ENCODE measurements at regions not wholly inside any gene's neighbourhood (a gene's known extent, or its start where the extent isn't known, plus 50 kb on each side); places are given as distances from the start of the nearest gene placed in this dataset.
"Not testable (repeated sequence)": the region's sequence is repeated elsewhere in the genome, so short reads cannot be mapped to it uniquely, and the experiment has no call there.

GRCh38 chr18:73004260-73004659, 136.5 kb upstream of the NETO1 start:
- ATAC-seq = no peak
- no peak for DNase-seq
- no peaks in the 10 kb centered on the region for H3K36me3 ChIP-seq (ENCODE audit: low read depth)

DNA sequence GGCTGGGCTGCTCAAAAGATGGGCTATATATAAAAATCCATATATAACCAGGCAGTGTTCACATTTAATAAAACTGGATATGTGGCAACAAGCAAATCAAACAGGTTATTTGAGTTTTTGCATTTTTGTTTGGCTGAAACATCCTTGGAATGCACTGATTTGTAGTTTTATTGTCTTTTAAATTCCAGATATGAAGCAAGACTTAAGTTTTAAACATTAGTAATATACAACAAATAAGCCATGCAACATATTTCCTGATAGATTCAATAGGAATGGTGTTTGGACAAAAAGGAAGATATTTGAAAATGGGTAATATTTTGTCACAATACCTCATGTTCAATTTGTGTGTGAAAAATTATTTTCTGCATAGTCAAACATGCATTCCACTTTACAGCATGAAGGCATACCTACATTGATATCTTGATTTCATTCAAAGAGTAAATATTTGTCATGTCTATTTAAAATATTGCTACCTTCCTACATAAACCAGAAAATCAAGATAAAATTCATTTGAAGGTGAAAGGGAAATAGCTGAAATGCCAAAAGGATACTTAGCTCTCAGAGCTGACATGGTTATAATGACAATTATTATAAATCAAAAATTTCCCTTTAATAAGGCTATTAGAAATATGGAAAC, 132.3 kb upstream of the NETO1 start:
- peaks cover 8% of the 10 kb centered on the region for H3K9me3 ChIP-seq
- no peak for TF ChIP-seq CTCF (IDR thresholded peaks at IDR 0.05)
- H3K4me3 ChIP-seq = no peak overlapping the region
- H3K36me3 ChIP-seq (ENCODE audit: low read depth) = no peaks in the 10 kb centered on the region
- ATAC-seq (no peak), DNase-seq (no peak)
- no peaks in the 10 kb centered on the region for H3K4me1 ChIP-seq (ENCODE audit: low read depth)
- intact Hi-C loops (cut with DNase I, micrococcal nuclease) = no loop called here

More at GRCh38 chr18:73004260-73004659, 136.5 kb upstream of the NETO1 start:
- Histone ChIP-seq H3K9me3 (no peaks in the 10 kb centered on the region), H3K4me1 (ENCODE audit: low read depth) (no peaks in the 10 kb centered on the region), H3K4me3 (no peak overlapping the region)
- intact Hi-C loops (cut with DNase I, micrococcal nuclease) = no loop called here
- no peak for TF ChIP-seq CTCF (IDR thresholded peaks at IDR 0.05)

DNA sequence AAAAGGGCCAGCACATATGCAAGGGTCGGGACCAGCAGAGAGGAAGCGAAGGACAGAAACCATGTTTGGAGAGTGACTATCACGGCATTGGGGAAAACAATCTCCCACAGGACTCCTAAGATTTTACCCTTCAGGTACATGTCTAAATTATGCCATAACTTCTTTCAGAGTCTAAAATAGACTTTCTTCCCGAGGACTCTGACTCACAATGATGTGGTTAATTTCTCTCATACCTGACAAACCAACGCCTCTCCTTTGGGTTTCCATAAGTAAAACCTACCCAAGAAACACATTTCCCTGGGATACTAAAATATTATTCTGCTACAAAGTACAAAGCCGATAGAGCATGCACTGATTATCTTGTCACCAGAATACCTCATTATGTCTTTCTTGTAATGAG, 127.8 kb upstream of the NETO1 start:
- H3K4me3 ChIP-seq = no peak overlapping the region
- peaks cover 8% of the 10 kb centered on the region for H3K9me3 ChIP-seq
- H3K4me1 ChIP-seq (ENCODE audit: low read depth) = no peaks in the 10 kb centered on the region
- TF ChIP-seq CTCF (IDR thresholded peaks at IDR 0.05) = no peak
- H3K36me3 ChIP-seq (ENCODE audit: low read depth) = no peaks in the 10 kb centered on the region
- ATAC-seq (no peak), DNase-seq (no peak)
- intact Hi-C loops (cut with DNase I, micrococcal nuclease) = no loop called here

DNA sequence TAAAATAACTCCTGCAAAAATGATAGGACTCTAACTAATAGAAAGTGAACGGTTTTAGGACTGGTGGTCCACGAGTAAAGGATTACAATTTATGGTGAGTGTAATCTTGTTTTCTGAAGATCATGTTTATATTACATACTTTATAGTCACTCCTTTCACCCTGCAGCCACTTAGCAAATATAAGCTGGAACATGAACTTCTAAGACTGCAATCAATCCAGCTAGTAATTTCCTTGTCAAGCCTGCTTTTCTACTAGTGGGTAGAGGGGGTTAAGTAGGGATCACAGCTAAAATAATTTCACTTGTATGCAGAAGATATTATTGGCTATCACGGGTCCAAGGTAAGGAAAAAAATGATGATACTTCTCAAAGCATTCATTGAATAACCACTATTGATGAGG, 125.5 kb upstream of the NETO1 start:
- Histone ChIP-seq H3K4me3 (no peak overlapping the region), H3K9me3 (peaks cover 13% of the 10 kb centered on the region), H3K4me1 (ENCODE audit: low read depth) (no peaks in the 10 kb centered on the region), H3K36me3 (ENCODE audit: low read depth) (no peaks in the 10 kb centered on the region)
- DNase-seq = no peak
- no peak for ATAC-seq
- no peak for TF ChIP-seq CTCF (IDR thresholded peaks at IDR 0.05)
- intact Hi-C loops (cut with DNase I, micrococcal nuclease) = no loop called here

- intact Hi-C loops (cut with DNase I, micrococcal nuclease) = no loop called here
- ATAC-seq = no peak
- Histone ChIP-seq H3K4me3 (no peak overlapping the region), H3K36me3 (ENCODE audit: low read depth) (no peaks in the 10 kb centered on the region), H3K9me3 (peaks cover 18% of the 10 kb centered on the region), H3K4me1 (ENCODE audit: low read depth) (no peaks in the 10 kb centered on the region)
- no peak for TF ChIP-seq CTCF (IDR thresholded peaks at IDR 0.05)
- DNase-seq = no peak
Observed at GRCh38 chr18:72991379-72991778, 123.6 kb upstream of the NETO1 start.

GRCh38 chr18:72987570-72987969, 119.8 kb upstream of the NETO1 start:
- H3K36me3 ChIP-seq (ENCODE audit: low read depth); H3K4me3 ChIP-seq; intact Hi-C loops (cut with DNase I, micrococcal nuclease); ATAC-seq; DNase-seq; H3K4me1 ChIP-seq (ENCODE audit: low read depth): not testable (repeated sequence)
- H3K9me3 ChIP-seq = peaks cover 37% of the 10 kb centered on the region
